ENCODE measurements at regions not wholly inside any gene's neighbourhood (a gene's known extent, or its start where the extent isn't known, plus 50 kb on each side); places are given as distances from the start of the nearest gene placed in this dataset.

DNA sequence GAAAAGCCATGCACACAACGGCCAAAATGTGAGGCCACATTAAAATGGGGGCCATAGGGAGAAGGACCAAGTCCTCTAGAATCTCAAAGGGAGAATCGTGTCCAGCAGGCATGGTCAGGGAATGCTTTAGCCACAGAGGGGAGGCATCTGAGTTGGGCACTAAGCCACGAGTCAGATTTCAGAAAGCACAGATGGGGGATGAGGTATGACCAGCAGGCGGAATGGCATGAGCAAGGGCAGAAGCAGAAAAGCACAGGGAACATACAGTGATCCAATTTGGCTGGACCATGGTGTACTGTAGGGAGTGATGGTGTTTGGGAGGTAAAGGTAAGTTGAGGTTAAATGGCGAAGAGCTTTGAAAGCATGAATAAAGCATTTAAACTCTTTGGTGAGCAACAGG lies 214.6 kb downstream of the TLE1 start:
- TF ChIP-seq, protein P1, sequence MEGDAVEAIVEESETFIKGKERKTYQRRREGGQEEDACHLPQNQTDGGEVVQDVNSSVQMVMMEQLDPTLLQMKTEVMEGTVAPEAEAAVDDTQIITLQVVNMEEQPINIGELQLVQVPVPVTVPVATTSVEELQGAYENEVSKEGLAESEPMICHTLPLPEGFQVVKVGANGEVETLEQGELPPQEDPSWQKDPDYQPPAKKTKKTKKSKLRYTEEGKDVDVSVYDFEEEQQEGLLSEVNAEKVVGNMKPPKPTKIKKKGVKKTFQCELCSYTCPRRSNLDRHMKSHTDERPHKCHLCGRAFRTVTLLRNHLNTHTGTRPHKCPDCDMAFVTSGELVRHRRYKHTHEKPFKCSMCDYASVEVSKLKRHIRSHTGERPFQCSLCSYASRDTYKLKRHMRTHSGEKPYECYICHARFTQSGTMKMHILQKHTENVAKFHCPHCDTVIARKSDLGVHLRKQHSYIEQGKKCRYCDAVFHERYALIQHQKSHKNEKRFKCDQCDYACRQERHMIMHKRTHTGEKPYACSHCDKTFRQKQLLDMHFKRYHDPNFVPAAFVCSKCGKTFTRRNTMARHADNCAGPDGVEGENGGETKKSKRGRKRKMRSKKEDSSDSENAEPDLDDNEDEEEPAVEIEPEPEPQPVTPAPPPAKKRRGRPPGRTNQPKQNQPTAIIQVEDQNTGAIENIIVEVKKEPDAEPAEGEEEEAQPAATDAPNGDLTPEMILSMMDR (IDR thresholded peaks at IDR 0.05): no peak
- H3K9ac ChIP-seq (ENCODE audit: low read depth in 2 of 2, low read length in 2 of 2): no peak overlapping the region
- intact Hi-C loops (cut with DNase I): no loop called here
- no peak overlapping the region for H3K4me3 ChIP-seq
- DNase-seq: no peak
- no peaks in the 10 kb centered on the region for H3K9me3 ChIP-seq
- H3K36me3 ChIP-seq: no peaks in the 10 kb centered on the region
- H3K4me1 ChIP-seq: no peaks in the 10 kb centered on the region
- no peaks in the 10 kb centered on the region for H3K27me3 ChIP-seq
- no peak overlapping the region for H3K27ac ChIP-seq

DNA sequence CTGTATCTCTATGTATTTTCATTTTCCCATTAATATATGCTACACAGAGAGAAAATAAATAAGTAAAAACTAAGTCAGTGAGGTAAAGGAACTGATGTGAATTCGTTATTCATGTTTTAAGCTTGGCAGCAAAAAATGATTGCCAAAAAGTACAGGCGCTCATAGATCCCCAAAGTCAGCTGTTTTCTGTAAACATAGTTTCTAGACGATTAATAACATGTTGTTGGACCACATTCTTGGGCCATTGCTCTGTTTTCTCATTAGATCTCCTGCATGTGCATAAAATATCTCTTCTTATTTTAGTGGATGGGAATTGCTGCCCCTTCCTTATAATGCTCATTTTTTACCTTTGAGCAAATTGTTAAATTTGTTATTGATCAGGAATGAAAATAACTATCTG lies 215.2 kb downstream of the TLE1 start:
- no peaks in the 10 kb centered on the region for H3K36me3 ChIP-seq
- no peak overlapping the region for H3K9ac ChIP-seq (ENCODE audit: low read depth in 2 of 2, low read length in 2 of 2)
- intact Hi-C loops (cut with DNase I): no loop called here
- TF ChIP-seq, protein P1 (IDR thresholded peaks at IDR 0.05): no peak
- no peaks in the 10 kb centered on the region for H3K9me3 ChIP-seq
- no peak overlapping the region for H3K4me3 ChIP-seq
- no peaks in the 10 kb centered on the region for H3K4me1 ChIP-seq
- H3K27ac ChIP-seq: no peak overlapping the region
- no peak for DNase-seq
- no peaks in the 10 kb centered on the region for H3K27me3 ChIP-seq

DNA sequence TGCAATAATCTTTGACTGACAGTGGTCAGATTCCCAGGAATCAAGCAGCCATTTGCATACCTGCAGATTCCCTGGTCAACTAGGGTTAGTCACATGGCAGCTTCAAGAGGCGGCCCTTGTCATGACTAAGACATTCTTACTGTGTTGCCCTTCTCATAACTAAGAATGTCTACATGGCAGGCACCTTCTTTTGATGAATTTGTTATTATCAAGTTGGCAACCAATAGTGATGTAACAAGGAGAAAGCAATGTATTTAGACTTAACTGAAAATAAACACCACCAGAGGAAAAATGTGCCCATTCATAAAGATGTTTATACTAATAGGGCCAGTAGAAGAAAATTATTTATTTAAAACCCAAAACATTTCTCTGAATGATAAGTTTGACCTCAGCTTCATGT lies 215.6 kb downstream of the TLE1 start:
- Histone ChIP-seq H3K36me3 (no peaks in the 10 kb centered on the region), H3K27ac (no peak overlapping the region), H3K9ac (ENCODE audit: low read depth in 2 of 2, low read length in 2 of 2) (no peak overlapping the region), H3K9me3 (no peaks in the 10 kb centered on the region), H3K4me3 (no peak overlapping the region), H3K27me3 (no peaks in the 10 kb centered on the region), H3K4me1 (no peaks in the 10 kb centered on the region)
- no peak for DNase-seq
- intact Hi-C loops (cut with DNase I): no loop called here
- TF ChIP-seq, protein P1 (IDR thresholded peaks at IDR 0.05): no peak

DNA sequence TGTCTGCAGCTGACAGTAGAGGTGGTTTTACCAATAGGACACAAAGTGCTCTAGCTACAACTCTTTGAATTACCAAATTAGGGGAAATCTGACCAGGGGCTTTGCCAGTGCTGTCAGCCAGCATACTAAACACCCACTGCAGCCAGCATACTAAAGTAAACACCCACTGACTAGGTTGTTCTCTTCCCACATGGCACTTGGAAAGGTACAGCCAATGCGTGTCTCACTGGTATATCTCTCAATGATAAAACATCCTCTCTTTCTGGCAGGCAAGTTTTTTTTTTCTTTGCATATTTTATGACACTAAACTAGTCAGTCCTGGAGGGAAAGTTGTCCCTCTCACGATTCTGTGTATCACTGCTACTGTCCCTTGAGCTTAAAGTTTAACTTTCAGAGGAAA lies 216.1 kb downstream of the TLE1 start:
- no peaks in the 10 kb centered on the region for H3K36me3 ChIP-seq
- no peak overlapping the region for H3K4me3 ChIP-seq
- H3K9me3 ChIP-seq: no peaks in the 10 kb centered on the region
- H3K4me1 ChIP-seq: no peaks in the 10 kb centered on the region
- no peak overlapping the region for H3K9ac ChIP-seq (ENCODE audit: low read depth in 2 of 2, low read length in 2 of 2)
- no peak for DNase-seq
- intact Hi-C loops (cut with DNase I): no loop called here
- H3K27me3 ChIP-seq: no peaks in the 10 kb centered on the region
- TF ChIP-seq, protein P1 (IDR thresholded peaks at IDR 0.05): no peak
- H3K27ac ChIP-seq: no peak overlapping the region

DNA sequence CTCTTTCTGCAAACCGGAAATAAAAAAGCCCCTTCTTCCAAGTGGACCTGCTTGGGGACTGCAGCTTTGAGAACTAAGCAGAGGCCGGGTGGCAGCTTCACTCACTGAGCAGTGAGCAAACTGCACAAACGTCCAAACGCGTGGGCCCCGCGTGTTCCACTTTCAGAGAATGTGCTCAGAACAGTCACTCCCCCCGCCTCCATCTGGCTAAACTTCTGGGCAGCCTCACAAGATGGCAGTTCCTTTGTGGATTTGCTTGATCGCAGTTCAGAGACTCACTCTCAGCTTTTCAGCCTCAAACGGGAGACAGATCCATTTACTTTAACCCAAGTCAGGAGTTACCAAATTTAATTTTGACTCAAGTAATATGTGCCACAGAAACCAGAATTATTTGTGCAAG lies 216.6 kb downstream of the TLE1 start:
- H3K9me3 ChIP-seq: no peaks in the 10 kb centered on the region
- no peak overlapping the region for H3K27ac ChIP-seq
- TF ChIP-seq, protein P1 (IDR thresholded peaks at IDR 0.05): no peak
- H3K9ac ChIP-seq (ENCODE audit: low read depth in 2 of 2, low read length in 2 of 2): no peak overlapping the region
- no peak for DNase-seq
- H3K4me1 ChIP-seq: no peaks in the 10 kb centered on the region
- no peaks in the 10 kb centered on the region for H3K36me3 ChIP-seq
- no peaks in the 10 kb centered on the region for H3K27me3 ChIP-seq
- H3K4me3 ChIP-seq: no peak overlapping the region
- intact Hi-C loops (cut with DNase I): no loop called here

DNA sequence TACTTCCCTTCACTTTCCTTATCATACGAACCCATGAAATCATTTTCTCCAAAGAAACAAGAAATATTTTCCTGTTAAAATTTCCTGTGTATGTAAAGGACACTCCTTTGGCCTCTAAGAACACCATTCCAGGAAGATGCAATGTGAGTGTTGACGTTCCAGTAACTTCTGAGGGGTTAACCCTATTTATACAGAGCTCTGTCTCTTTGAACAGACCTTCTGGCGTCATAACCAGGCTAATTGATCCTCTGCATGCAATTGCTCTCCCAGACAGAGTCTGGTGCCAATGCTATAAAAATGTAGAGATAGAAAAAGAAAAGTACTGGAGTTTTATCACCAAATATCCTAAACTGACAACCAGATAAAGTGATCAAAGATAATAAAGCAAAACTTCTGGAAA lies 218.5 kb downstream of the TLE1 start:
- H3K9ac ChIP-seq (ENCODE audit: low read depth in 2 of 2, low read length in 2 of 2): no peak overlapping the region
- no peak overlapping the region for H3K4me3 ChIP-seq
- no peak overlapping the region for H3K27ac ChIP-seq
- DNase-seq: no peak
- intact Hi-C loops (cut with DNase I): no loop called here
- H3K27me3 ChIP-seq: no peaks in the 10 kb centered on the region
- no peaks in the 10 kb centered on the region for H3K4me1 ChIP-seq
- TF ChIP-seq, protein P1 (IDR thresholded peaks at IDR 0.05): no peak
- no peaks in the 10 kb centered on the region for H3K9me3 ChIP-seq
- H3K36me3 ChIP-seq: no peaks in the 10 kb centered on the region
